B cell (primary cell): ENCODE measurements at regions not wholly inside any gene's neighbourhood (a gene's known extent, or its start where the extent isn't known, plus 50 kb on each side); places are given as distances from the start of the nearest gene placed in this dataset.

Experiments used
- ATAC-seq: fragments of 200-7000 bp; cut with Tn5 transposase; one replicate; pipeline ENCODE4 v1.10.0; 2021; ENCODE audit warnings: low read depth, mild to moderate bottlenecking, moderate number of reproducible peaks, moderate library complexity
- CTCF ChIA-PET: fragments of 350-600 bp; sonication (Branson Sonifier 250); formaldehyde crosslinking; loops from one replicate; lab custom pipeline; 2021; ENCODE audit warnings: antibody characterized with exemption, inconsistent platforms; lab: Charles Lee
- POLR2A ChIA-PET: fragments of 350-600 bp; sonication (Branson Sonifier 250); formaldehyde crosslinking; loops from one replicate; lab custom pipeline; 2021; ENCODE audit warnings: antibody characterized with exemption; lab: Charles Lee
- DNase-seq: peaks from one replicate; pipeline ENCODE4 v3.0.0; 2013
- H2AFZ ChIP-seq: 2 replicates; pipeline ENCODE4 v1.6.1; 2012; ENCODE audit warnings: mild to moderate bottlenecking, low read depth, low read length; ENCODE audit not compliant: insufficient read depth, poor library complexity, severe bottlenecking
- H3K27ac ChIP-seq, 2 donors: 1 replicate in 1 of 2; 2 replicates in 1 of 2; pipeline ENCODE4 v1.5.1; 2012 to 2013; ENCODE audit warnings: low read length in 2 of 2, mild to moderate bottlenecking in 2 of 2, moderate library complexity in 1 of 2
- H3K27me3 ChIP-seq, 4 experiments: fragments of 200-600 bp in 1 of 4; sonication (generic) in 1 of 4; replicated peaks in 1 of 4; 1 replicate in 2 of 4; 2 replicates in 2 of 4; pipeline versions ENCODE4 v1.6.1 to v1.7.0; 2013 to 2016; ENCODE audit warnings: low read length in 3 of 4, mild to moderate bottlenecking in 2 of 4, mixed read lengths in 1 of 4, moderate library complexity in 1 of 4; ENCODE audit not compliant: insufficient read depth in 4 of 4, control insufficient read depth in 3 of 4; ENCODE audit errors: control extremely low read depth in 1 of 4
- H3K36me3 ChIP-seq, 2 experiments: replicated peaks in 1 of 2; 1 replicate in 1 of 2; 2 replicates in 1 of 2; pipeline versions ENCODE4 v1.6.1 to v1.7.1; 2013; ENCODE audit warnings: low read length in 1 of 2; ENCODE audit not compliant: insufficient read depth in 2 of 2, control insufficient read depth in 1 of 2; ENCODE audit errors: control extremely low read depth in 1 of 2, extremely low read depth in 1 of 2
- H3K4me1 ChIP-seq, 2 donors: fragments of 200-600 bp in 1 of 2; sonication (generic) in 1 of 2; 1 replicate in 1 of 2; 2 replicates in 1 of 2; pipeline versions ENCODE4 v1.5.1 to v1.6.1; 2013 to 2017; ENCODE audit warnings: low read length in 2 of 2; ENCODE audit not compliant: control insufficient read depth in 2 of 2, insufficient read depth in 2 of 2
- H3K4me2 ChIP-seq: replicated peaks from 2 replicates; pipeline ENCODE3; 2012; ENCODE audit warnings: mild to moderate bottlenecking, low read depth, low read length; ENCODE audit not compliant: poor library complexity, severe bottlenecking
- H3K4me3 ChIP-seq, 5 experiments: fragments of 200-600 bp in 1 of 5; sonication (generic) in 1 of 5; 1 replicate in 3 of 5; 2 replicates in 2 of 5; pipeline versions ENCODE4 v1.5.1 to v1.7.0; 2011 to 2016; ENCODE audit warnings: low read length in 4 of 5, mild to moderate bottlenecking in 4 of 5, low read depth in 2 of 5, control low read depth in 1 of 5, moderate library complexity in 1 of 5; ENCODE audit not compliant: insufficient read depth in 1 of 5; ENCODE audit errors: control extremely low read depth in 1 of 5, extremely low read depth in 1 of 5
- H3K79me2 ChIP-seq: fragments of 200-600 bp; sonication (generic); one replicate; pipeline ENCODE4 v1.6.0; 2016; ENCODE audit warnings: low read length; ENCODE audit not compliant: control insufficient read depth, insufficient read depth
- H3K9ac ChIP-seq: fragments of 200-600 bp; sonication (generic); 2 replicates; pipeline ENCODE4 v1.6.1; 2017; ENCODE audit warnings: mild to moderate bottlenecking, low read length, moderate library complexity
- H3K9me3 ChIP-seq, 3 donors: one replicate each; pipeline versions ENCODE4 v1.6.1 to v1.7.1; 2013; ENCODE audit warnings: low read length in 2 of 3; ENCODE audit not compliant: control insufficient read depth in 2 of 3, insufficient read depth in 1 of 3; ENCODE audit errors: control extremely low read depth in 1 of 3
- H4K20me1 ChIP-seq: 2 replicates; pipeline ENCODE4 v1.6.0; 2012; ENCODE audit warnings: mild to moderate bottlenecking, low read length; ENCODE audit not compliant: insufficient read depth, control insufficient read depth, poor library complexity, severe bottlenecking
- H3K27ac Mint-ChIP-seq: one replicate; pipeline ENCODE4 v1.8.0; 2021; ENCODE audit warnings: mixed read lengths
- H3K27me3 Mint-ChIP-seq: one replicate; pipeline ENCODE4 v1.8.0; 2021; ENCODE audit warnings: mixed read lengths
- H3K4me1 Mint-ChIP-seq: one replicate; pipeline ENCODE4 v1.8.0; 2021; ENCODE audit warnings: mixed read lengths
- H3K4me3 Mint-ChIP-seq: one replicate; pipeline ENCODE4 v1.8.0; 2021; ENCODE audit warnings: mixed read lengths
- H3K9me3 Mint-ChIP-seq: one replicate; pipeline ENCODE4 v1.8.0; 2022; ENCODE audit warnings: mixed read lengths; ENCODE audit not compliant: insufficient read depth
- CTCF ChIP-seq: fragments of 200-600 bp; IDR thresholded peaks from one replicate; pipeline ENCODE4 v1.8.0; 2022; ENCODE audit warnings: antibody characterized with exemption, mild to moderate bottlenecking
- EZH2 ChIP-seq: IDR thresholded peaks from 2 replicates; pipeline ENCODE4 v1.6.1; 2012; ENCODE audit warnings: borderline replicate concordance, low read depth, mild to moderate bottlenecking, moderate library complexity, low read length; ENCODE audit not compliant: insufficient read depth, poor library complexity, severe bottlenecking
- WGBS: methylation state at CpG from one replicate; pipeline ENCODE4 v1.1.5; 2013; ENCODE audit warnings: missing lambda C conversion rate; ENCODE audit not compliant: insufficient coverage; 5-methylcytosine and 5-hydroxymethylcytosine counted together
- intact Hi-C: fragments of 100-400 bp; cut with micrococcal nuclease; formaldehyde crosslinking; loops from one replicate; pipeline ENCODE4 v1.10.0; 2022

GRCh38 chr6:141133346-141133745 lies 999.4 kb upstream of the GJE1 start:
- TF ChIP-seq EZH2 (no peak), CTCF (no peak)
- Histone ChIP-seq H3K27ac (no peak overlapping the region), H3K4me1 (no peaks in the 10 kb centered on the region), H3K9me3 (no peaks in the 10 kb centered on the region), H3K36me3 (no peaks in the 10 kb centered on the region), H3K79me2 (no peaks in the 10 kb centered on the region), H3K4me3 (no peak overlapping the region), H3K9ac (no peak overlapping the region), H2AFZ (no peak overlapping the region), H3K4me2 (no peak overlapping the region), H4K20me1 (no peaks in the 10 kb centered on the region), H3K27me3 (no peaks in the 10 kb centered on the region)
- WGBS, result no CpG with 5 or more reads among the region's 1 CpG
- Mint-ChIP-seq H3K27me3 (no peaks in the 10 kb centered on the region), H3K4me1 (no peaks in the 10 kb centered on the region), H3K27ac (no peak overlapping the region), H3K9me3 (no peaks in the 10 kb centered on the region), H3K4me3 (no peak overlapping the region)
- intact Hi-C loops, result no loop called here
- no peak for DNase-seq
- no peak for ATAC-seq
- ChIA-PET POLR2A (no interaction called here), CTCF (no interaction called here)

GRCh38 chr6:141131616-141132015 lies 1001.1 kb upstream of the GJE1 start:
- H3K4me2 ChIP-seq, result no peak overlapping the region
- ATAC-seq (no peak), DNase-seq (no peak)
- H3K27me3 Mint-ChIP-seq, result no peaks in the 10 kb centered on the region
- no peak overlapping the region for H2AFZ ChIP-seq
- no peaks in the 10 kb centered on the region for H3K27me3 ChIP-seq
- no peaks in the 10 kb centered on the region for H3K79me2 ChIP-seq
- no CpG with 5 or more reads among the region's 3 CpGs for WGBS
- no peaks in the 10 kb centered on the region for H3K9me3 ChIP-seq
- no peak overlapping the region for H3K4me3 Mint-ChIP-seq
- H3K36me3 ChIP-seq, result no peaks in the 10 kb centered on the region
- no peak overlapping the region for H3K27ac Mint-ChIP-seq
- TF ChIP-seq CTCF (no peak), EZH2 (no peak)
- no peak overlapping the region for H3K9ac ChIP-seq
- intact Hi-C loops, result no loop called here
- H3K4me3 ChIP-seq, result no peak overlapping the region
- ChIA-PET CTCF (no interaction called here), POLR2A (no interaction called here)
- no peak overlapping the region for H3K27ac ChIP-seq
- no peaks in the 10 kb centered on the region for H3K4me1 Mint-ChIP-seq
- H3K4me1 ChIP-seq, result no peaks in the 10 kb centered on the region
- no peaks in the 10 kb centered on the region for H4K20me1 ChIP-seq
- no peaks in the 10 kb centered on the region for H3K9me3 Mint-ChIP-seq
